NB4 (cell line): ENCODE measurements at regions not wholly inside any gene's neighbourhood (a gene's known extent, or its start where the extent isn't known, plus 50 kb on each side); places are given as distances from the start of the nearest gene placed in this dataset.

Experiments used
- POLR2A ChIP-seq: IDR thresholded peaks from 2 replicates; pipeline ENCODE4 v1.6.1; 2011; ENCODE audit warnings: mild to moderate bottlenecking; ENCODE audit not compliant: insufficient read length; ENCODE audit errors: extremely low read depth
- TF ChIP-seq, protein P1 (sequence below): IDR thresholded peaks from one replicate; pipeline ENCODE4 v1.5.1; 2012; ENCODE audit warnings: low read depth, low read length

DNA sequence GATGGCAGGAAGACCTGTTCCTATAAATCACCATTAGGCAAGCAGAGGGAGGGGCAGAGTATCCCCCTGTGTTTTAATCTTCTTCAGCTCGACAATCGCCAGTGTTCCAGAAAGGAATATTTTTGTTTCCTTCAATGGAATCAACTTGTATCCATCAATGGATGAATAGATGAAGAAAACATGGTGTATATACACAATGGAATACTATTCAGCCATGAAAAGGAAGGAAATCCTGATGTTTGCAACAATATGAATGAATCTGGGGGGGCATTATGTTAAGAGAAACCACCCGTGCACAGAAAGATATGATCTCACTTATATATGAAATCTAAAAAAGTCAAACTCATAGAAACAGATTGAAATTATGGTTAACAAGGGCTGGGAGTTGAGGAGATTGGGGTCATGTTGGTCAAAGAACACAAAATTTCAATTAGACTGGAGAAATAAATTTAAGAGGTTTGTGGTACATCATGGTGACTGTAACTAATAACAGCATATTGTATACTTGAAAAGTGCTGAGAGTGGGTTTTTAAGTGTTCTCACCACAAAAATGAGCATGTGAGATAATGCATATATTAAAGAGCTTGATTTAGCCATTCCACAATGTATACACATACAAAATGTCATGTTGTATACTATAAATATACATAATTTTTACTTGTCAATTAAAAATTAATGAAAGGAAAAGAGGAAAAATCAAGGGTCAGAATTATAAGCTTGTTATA lies 64.2 kb upstream of the ITGA11 start:
- no peak for TF ChIP-seq POLR2A
- TF ChIP-seq, protein P1, sequence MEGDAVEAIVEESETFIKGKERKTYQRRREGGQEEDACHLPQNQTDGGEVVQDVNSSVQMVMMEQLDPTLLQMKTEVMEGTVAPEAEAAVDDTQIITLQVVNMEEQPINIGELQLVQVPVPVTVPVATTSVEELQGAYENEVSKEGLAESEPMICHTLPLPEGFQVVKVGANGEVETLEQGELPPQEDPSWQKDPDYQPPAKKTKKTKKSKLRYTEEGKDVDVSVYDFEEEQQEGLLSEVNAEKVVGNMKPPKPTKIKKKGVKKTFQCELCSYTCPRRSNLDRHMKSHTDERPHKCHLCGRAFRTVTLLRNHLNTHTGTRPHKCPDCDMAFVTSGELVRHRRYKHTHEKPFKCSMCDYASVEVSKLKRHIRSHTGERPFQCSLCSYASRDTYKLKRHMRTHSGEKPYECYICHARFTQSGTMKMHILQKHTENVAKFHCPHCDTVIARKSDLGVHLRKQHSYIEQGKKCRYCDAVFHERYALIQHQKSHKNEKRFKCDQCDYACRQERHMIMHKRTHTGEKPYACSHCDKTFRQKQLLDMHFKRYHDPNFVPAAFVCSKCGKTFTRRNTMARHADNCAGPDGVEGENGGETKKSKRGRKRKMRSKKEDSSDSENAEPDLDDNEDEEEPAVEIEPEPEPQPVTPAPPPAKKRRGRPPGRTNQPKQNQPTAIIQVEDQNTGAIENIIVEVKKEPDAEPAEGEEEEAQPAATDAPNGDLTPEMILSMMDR, result no peak
